NCI-H524 treated with DMSO at 0.1 percent for 48 hours (cell line): ENCODE measurements at regions not wholly inside any gene's neighbourhood (a gene's known extent, or its start where the extent isn't known, plus 50 kb on each side); places are given as distances from the start of the nearest gene placed in this dataset.

Experiments
- DNase-seq: peaks from one replicate; lab custom pipeline; 2025; lab: John Stamatoyannopoulos, UW

DNA sequence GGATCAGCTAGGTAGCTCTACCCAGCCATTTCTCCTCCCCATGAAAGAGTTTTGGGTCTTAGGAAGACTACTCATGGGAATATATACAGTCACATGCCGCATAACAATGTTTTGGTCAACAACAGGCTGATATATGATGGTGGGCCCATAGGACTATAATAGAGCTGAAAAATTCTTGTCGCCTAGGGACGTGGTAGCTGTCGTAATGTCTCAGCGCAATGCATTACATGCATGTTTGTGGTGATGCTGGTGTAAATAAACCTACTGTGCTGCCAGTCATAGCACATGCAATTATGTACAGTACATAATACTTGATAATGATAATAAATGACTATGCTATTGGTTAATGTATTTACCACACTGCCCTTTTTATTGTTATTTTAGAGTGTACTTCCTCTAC is 78.2 kb upstream of the DLX6 start:
- no peak for DNase-seq

GRCh38 chr7:96928965-96929364 is 76.4 kb upstream of the DLX6 start:
- DNase-seq, result no peak

GRCh38 chr7:96931891-96932290 is 73.5 kb upstream of the DLX6 start:
- no peak for DNase-seq

DNA sequence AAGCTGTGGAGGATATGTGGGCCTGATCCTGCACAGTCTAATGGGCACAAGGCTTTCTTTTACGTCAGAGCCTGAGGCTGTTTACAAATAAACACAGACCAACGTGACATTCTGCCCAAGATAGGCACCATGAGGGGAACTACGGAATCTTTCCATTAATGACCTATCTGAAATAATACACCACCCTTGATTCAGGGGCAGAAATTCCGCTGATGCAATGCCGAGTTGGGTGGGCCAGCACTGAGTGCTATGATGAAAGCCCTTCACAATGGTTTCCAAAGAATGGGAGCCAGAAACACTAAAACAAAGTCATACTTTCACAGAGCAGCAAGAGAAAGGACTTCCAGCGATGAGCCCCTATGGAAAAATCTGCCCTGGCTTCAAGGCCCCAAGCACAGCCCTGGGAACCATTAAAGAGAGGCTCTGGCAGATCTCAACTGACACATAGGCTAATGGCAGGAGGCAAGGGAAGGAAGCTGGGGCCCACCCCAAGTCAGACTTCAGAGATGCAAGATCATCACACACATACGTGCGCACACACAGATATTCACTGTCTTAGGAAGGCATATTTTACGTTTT is 72.2 kb upstream of the DLX6 start:
- no peak for DNase-seq

GRCh38 chr7:96936621-96937020 is 68.7 kb upstream of the DLX6 start:
- no peak for DNase-seq

DNA sequence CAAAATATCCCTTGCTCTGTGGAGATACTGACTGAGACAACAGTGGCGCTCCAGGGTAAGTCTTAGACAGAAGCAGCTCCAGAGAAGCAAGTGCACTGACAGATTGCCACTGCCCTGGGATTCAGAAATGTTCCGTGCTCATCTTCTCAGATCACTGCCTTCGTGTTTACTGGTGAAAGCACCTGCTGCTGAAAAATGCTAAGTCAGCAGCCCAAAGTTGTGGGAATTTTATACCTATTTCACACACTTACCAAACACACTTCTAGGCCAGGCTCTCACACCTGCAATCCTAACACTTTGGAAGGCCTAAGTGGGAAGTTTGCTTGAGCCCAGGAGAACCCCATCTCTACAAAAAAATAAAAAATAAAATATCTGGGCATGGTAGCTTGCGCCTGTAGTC is 63.2 kb upstream of the DLX6 start:
- no peak for DNase-seq

DNA sequence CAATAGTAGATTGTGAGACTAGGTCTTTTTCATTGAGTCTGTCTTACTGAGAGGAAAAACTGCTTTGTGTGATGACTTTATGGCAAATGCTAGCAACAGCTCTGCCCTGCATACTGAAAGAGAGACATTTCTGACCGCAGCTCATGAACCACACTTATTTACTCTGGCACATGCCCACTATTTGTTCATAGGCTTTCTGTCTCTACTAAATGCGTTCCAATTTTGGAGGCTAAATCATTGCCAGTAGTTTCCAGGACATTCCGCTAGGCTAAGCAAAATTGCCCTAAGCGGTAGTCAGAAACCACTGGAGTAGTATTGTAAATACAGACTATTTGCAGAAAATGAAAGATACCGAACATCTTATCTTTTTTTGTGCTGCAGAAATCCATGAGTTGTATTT is 55.6 kb upstream of the DLX6 start:
- DNase-seq, result no peak

DNA sequence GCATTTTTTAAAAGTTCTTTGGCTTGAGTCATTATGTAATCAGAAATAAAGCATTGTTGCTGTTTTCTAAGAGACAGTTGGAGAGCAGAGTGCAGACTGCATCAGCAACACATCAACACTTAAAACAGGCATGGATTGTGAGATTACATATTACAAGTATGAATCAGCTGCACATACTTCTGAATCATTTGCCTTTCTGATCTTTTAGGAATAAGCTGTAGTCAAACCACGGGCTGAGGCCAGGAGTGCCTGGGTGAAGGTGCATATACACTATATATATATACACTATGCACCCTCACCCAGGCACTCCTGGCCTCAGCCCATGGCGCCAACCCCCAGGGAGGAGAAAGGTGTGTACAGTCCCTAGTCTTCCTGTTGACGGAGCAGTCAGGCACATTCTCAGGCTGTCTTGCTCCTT is 52.4 kb upstream of the DLX6 start:
- DNase-seq, result no peak

DNA sequence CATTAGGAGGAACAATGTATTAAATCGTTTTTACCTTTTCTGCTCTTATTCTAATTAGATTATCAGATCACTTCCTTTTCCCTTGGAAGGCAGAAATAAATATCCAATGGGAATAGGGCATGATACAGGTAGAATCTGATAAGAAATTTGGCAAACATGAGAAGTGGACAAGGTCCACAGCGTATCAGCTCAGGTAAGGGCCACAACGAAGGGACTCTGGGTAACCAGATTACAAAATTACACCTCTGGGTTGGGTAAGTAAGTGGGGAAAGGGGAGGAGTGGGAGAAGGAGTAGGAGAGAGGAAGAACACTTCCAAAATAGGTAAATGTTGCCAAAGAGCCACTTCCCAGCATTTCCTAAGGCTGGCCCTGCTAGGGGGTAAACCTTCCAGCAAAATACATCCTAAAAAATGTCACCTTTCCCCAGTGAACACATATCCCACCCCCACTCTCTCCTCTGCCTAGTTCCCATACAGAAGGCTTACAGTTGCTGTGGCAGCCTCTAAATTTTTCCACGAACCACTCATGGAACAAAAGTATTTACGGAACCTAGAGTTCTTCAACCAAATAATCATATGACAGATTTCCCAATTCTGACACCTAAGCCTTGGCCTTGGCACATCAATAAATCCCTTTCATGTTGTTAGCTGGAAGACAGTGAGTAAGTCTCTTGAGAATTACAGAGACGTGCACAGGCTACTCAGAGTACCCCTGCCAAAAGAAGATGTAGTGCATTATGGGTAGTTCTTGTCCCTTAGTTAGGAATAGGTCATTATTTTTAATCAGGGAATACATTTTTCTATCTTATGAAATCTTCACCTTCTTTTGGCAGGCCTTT is 51.5 kb upstream of the DLX6 start:
- no peak for DNase-seq
